Effector memory CD8-positive, alpha-beta T cell (primary cell): ENCODE measurements at regions not wholly inside any gene's neighbourhood (a gene's known extent, or its start where the extent isn't known, plus 50 kb on each side); places are given as distances from the start of the nearest gene placed in this dataset.
"Not testable (repeated sequence)": the region's sequence is repeated elsewhere in the genome, so short reads cannot be mapped to it uniquely, and the experiment has no call there.

Source experiments
- ATAC-seq: fragments of 150-1000 bp; cut with Tn5 transposase; replicated peaks from 2 replicates; pipeline ENCODE4 v1.10.0; 2021; ENCODE audit warnings: mild to moderate bottlenecking, moderate library complexity
- DNase-seq, 3 experiments: peaks; one replicate each; pipeline ENCODE4 v3.0.0; 2021
- H3K27ac Mint-ChIP-seq, 2 donors: one replicate each; pipeline ENCODE4 v1.8.0; 2022; ENCODE audit warnings: mild to moderate bottlenecking in 2 of 2, mixed read lengths in 2 of 2, moderate library complexity in 2 of 2
- H3K27me3 Mint-ChIP-seq, 2 donors: one replicate each; pipeline ENCODE4 v1.8.0; 2022; ENCODE audit warnings: mixed read lengths in 2 of 2
- H3K36me3 Mint-ChIP-seq: one replicate; pipeline ENCODE4 v1.8.0; 2022; ENCODE audit warnings: mild to moderate bottlenecking, moderate library complexity, mixed read lengths; ENCODE audit not compliant: insufficient read depth
- H3K4me1 Mint-ChIP-seq, 2 donors: one replicate each; pipeline ENCODE4 v1.8.0; 2022; ENCODE audit warnings: low read depth in 2 of 2, mixed read lengths in 2 of 2
- H3K4me3 Mint-ChIP-seq, 2 donors: one replicate each; pipeline ENCODE4 v1.8.0; 2022; ENCODE audit warnings: mild to moderate bottlenecking in 2 of 2, mixed read lengths in 2 of 2, moderate library complexity in 2 of 2
- H3K9me3 Mint-ChIP-seq, 2 donors: one replicate each; pipeline ENCODE4 v1.8.0; 2022; ENCODE audit warnings: mixed read lengths in 2 of 2

- Mint-ChIP-seq H3K27me3 (peaks cover 32 to 76% of the 10 kb centered on the region in 2 donors), H3K4me1 (peaks cover 0 to 2% of the 10 kb centered on the region in 2 donors), H3K27ac (no peak overlapping the region), H3K9me3 (no peaks in the 10 kb centered on the region), H3K36me3 (no peaks in the 10 kb centered on the region), H3K4me3 (no peak overlapping the region)
- DNase-seq: no peak
- ATAC-seq: no peak
Measured at GRCh38 chr9:135277219-135278201, 190.0 kb downstream of the OLFM1 start.

GRCh38 chr9:135278586-135278985 lies 191.1 kb downstream of the OLFM1 start:
- DNase-seq (no peak), ATAC-seq (no peak)
- Mint-ChIP-seq H3K27ac (no peak overlapping the region), H3K4me1 (peaks cover 0 to 2% of the 10 kb centered on the region in 2 donors), H3K27me3 (peaks cover 30 to 66% of the 10 kb centered on the region in 2 donors), H3K4me3 (no peak overlapping the region), H3K9me3 (no peaks in the 10 kb centered on the region), H3K36me3 (no peaks in the 10 kb centered on the region)

GRCh38 chr9:135279385-135279784 lies 191.9 kb downstream of the OLFM1 start:
- no peak for DNase-seq
- no peaks in the 10 kb centered on the region for H3K36me3 Mint-ChIP-seq
- H3K4me3 Mint-ChIP-seq: no peak overlapping the region
- peaks cover 27 to 61% of the 10 kb centered on the region in 2 donors for H3K27me3 Mint-ChIP-seq
- H3K9me3 Mint-ChIP-seq: no peaks in the 10 kb centered on the region
- no peak overlapping the region for H3K27ac Mint-ChIP-seq
- ATAC-seq: no peak
- H3K4me1 Mint-ChIP-seq: peaks cover 0 to 2% of the 10 kb centered on the region in 2 donors

GRCh38 chr9:135279834-135280393 lies 192.4 kb downstream of the OLFM1 start:
- Mint-ChIP-seq H3K27ac (no peak overlapping the region), H3K36me3 (no peaks in the 10 kb centered on the region), H3K9me3 (no peaks in the 10 kb centered on the region), H3K4me1 (peaks cover 0 to 2% of the 10 kb centered on the region in 2 donors), H3K4me3 (no peak overlapping the region), H3K27me3 (peaks cover 25 to 58% of the 10 kb centered on the region in 2 donors)
- DNase-seq (no peak), ATAC-seq (no peak)

- ATAC-seq: no peak
- H3K4me1 Mint-ChIP-seq: peaks cover 0 to 2% of the 10 kb centered on the region in 2 donors
- H3K4me3 Mint-ChIP-seq: no peak overlapping the region
- H3K9me3 Mint-ChIP-seq: no peaks in the 10 kb centered on the region
- peaks cover 21 to 50% of the 10 kb centered on the region in 2 donors for H3K27me3 Mint-ChIP-seq
- no peaks in the 10 kb centered on the region for H3K36me3 Mint-ChIP-seq
- H3K27ac Mint-ChIP-seq: no peak overlapping the region
- DNase-seq: no peak
Measured at GRCh38 chr9:135280666-135281065, 193.2 kb downstream of the OLFM1 start.

- Mint-ChIP-seq H3K36me3 (no peaks in the 10 kb centered on the region), H3K27me3 (peaks cover 18 to 45% of the 10 kb centered on the region in 2 donors), H3K27ac (no peak overlapping the region), H3K4me1 (peaks cover 0 to 2% of the 10 kb centered on the region in 2 donors), H3K9me3 (no peaks in the 10 kb centered on the region), H3K4me3 (no peak overlapping the region)
- ATAC-seq: no peak
- no peak for DNase-seq
Measured at GRCh38 chr9:135281151-135281550, 193.7 kb downstream of the OLFM1 start.

GRCh38 chr9:135281791-135282737 lies 194.6 kb downstream of the OLFM1 start:
- peaks cover 10 to 36% of the 10 kb centered on the region in 2 donors for H3K27me3 Mint-ChIP-seq
- no peaks in the 10 kb centered on the region for H3K36me3 Mint-ChIP-seq
- peaks cover 0 to 2% of the 10 kb centered on the region in 2 donors for H3K4me1 Mint-ChIP-seq
- H3K27ac Mint-ChIP-seq: no peak overlapping the region
- no peak overlapping the region for H3K4me3 Mint-ChIP-seq
- H3K9me3 Mint-ChIP-seq: peaks cover 0 to 2% of the 10 kb centered on the region in 2 donors
- ATAC-seq (no peak), DNase-seq (no peak)

- peaks cover 0 to 2% of the 10 kb centered on the region in 2 donors for H3K9me3 Mint-ChIP-seq
- no peak overlapping the region for H3K4me3 Mint-ChIP-seq
- peaks cover 9 to 29% of the 10 kb centered on the region in 2 donors for H3K27me3 Mint-ChIP-seq
- no peak overlapping the region for H3K27ac Mint-ChIP-seq
- DNase-seq (no peak), ATAC-seq (no peak)
- H3K36me3 Mint-ChIP-seq: no peaks in the 10 kb centered on the region
- peaks cover 0 to 2% of the 10 kb centered on the region in 2 donors for H3K4me1 Mint-ChIP-seq
Measured at GRCh38 chr9:135282808-135283207, 195.3 kb downstream of the OLFM1 start.

- H3K36me3 Mint-ChIP-seq: no peaks in the 10 kb centered on the region
- ATAC-seq: no peak
- DNase-seq: no peak
- H3K4me3 Mint-ChIP-seq: no peak overlapping the region
- H3K4me1 Mint-ChIP-seq: peaks cover 0 to 2% of the 10 kb centered on the region in 2 donors
- no peak overlapping the region for H3K27ac Mint-ChIP-seq
- H3K9me3 Mint-ChIP-seq: peaks cover 0 to 2% of the 10 kb centered on the region in 2 donors
- peaks cover 9 to 20% of the 10 kb centered on the region in 2 donors for H3K27me3 Mint-ChIP-seq
Measured at GRCh38 chr9:135283671-135284070, 195.9 kb upstream of the PPP1R26 start.

- ATAC-seq (no peak), DNase-seq (no peak)
- H3K4me3 Mint-ChIP-seq: no peak overlapping the region
- H3K9me3 Mint-ChIP-seq: peaks cover 0 to 2% of the 10 kb centered on the region in 2 donors
- peaks cover 9 to 20% of the 10 kb centered on the region in 2 donors for H3K27me3 Mint-ChIP-seq
- H3K4me1 Mint-ChIP-seq: peaks cover 0 to 2% of the 10 kb centered on the region in 2 donors
- H3K27ac Mint-ChIP-seq: no peak overlapping the region
- H3K36me3 Mint-ChIP-seq: no peaks in the 10 kb centered on the region
Measured at GRCh38 chr9:135284386-135285134, 195.0 kb upstream of the PPP1R26 start.

GRCh38 chr9:135286187-135286925 lies 193.2 kb upstream of the PPP1R26 start:
- peak overlapping the region in 1 of 2 donors; percentile 28 for H3K27ac Mint-ChIP-seq
- H3K36me3 Mint-ChIP-seq, H3K4me3 Mint-ChIP-seq, DNase-seq, ATAC-seq, H3K4me1 Mint-ChIP-seq, H3K9me3 Mint-ChIP-seq: not testable (repeated sequence)
- H3K27me3 Mint-ChIP-seq: peaks cover 17 to 26% of the 10 kb centered on the region in 2 donors

- Mint-ChIP-seq H3K9me3 (peaks cover 0 to 2% of the 10 kb centered on the region in 2 donors), H3K27me3 (peaks cover 20 to 32% of the 10 kb centered on the region in 2 donors), H3K4me1 (no peaks in the 10 kb centered on the region), H3K36me3 (no peaks in the 10 kb centered on the region), H3K4me3 (no peak overlapping the region), H3K27ac (no peak overlapping the region)
- ATAC-seq (no peak), DNase-seq (no peak)
Measured at GRCh38 chr9:135286961-135287360, 192.6 kb upstream of the PPP1R26 start.
